ENCODE measurements at regions not wholly inside any gene's neighbourhood (a gene's known extent, or its start where the extent isn't known, plus 50 kb on each side); places are given as distances from the start of the nearest gene placed in this dataset.

GRCh38 chr7:47100148-47100816 lies 481.6 kb downstream of the TNS3 start:
- DNase-seq (ENCODE audit: low spot score): no peak
- TF ChIP-seq, protein P1, sequence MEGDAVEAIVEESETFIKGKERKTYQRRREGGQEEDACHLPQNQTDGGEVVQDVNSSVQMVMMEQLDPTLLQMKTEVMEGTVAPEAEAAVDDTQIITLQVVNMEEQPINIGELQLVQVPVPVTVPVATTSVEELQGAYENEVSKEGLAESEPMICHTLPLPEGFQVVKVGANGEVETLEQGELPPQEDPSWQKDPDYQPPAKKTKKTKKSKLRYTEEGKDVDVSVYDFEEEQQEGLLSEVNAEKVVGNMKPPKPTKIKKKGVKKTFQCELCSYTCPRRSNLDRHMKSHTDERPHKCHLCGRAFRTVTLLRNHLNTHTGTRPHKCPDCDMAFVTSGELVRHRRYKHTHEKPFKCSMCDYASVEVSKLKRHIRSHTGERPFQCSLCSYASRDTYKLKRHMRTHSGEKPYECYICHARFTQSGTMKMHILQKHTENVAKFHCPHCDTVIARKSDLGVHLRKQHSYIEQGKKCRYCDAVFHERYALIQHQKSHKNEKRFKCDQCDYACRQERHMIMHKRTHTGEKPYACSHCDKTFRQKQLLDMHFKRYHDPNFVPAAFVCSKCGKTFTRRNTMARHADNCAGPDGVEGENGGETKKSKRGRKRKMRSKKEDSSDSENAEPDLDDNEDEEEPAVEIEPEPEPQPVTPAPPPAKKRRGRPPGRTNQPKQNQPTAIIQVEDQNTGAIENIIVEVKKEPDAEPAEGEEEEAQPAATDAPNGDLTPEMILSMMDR (IDR thresholded peaks at IDR 0.05): no peak
- TF ChIP-seq POLR2AphosphoS5 (IDR thresholded peaks at IDR 0.05): no peak
- no peak for TF ChIP-seq POLR2A (IDR thresholded peaks at IDR 0.05)
- Histone ChIP-seq H3K27me3 (replicated peaks; ENCODE audit: insufficient read depth) (no peaks in the 10 kb centered on the region), H3K36me3 (no peaks in the 10 kb centered on the region), H3K9me3 (no peaks in the 10 kb centered on the region), H3K4me3 (no peak overlapping the region), H3K4me1 (replicated peaks) (no peaks in the 10 kb centered on the region), H3K27ac (no peak overlapping the region)
- intact Hi-C loops (cut with DNase I): no loop called here
- 70% methylated on average over 5 of the region's 5 CpGs for WGBS

- Histone ChIP-seq H3K36me3 (no peaks in the 10 kb centered on the region), H3K9me3 (no peaks in the 10 kb centered on the region), H3K4me3 (no peak overlapping the region), H3K27me3 (replicated peaks; ENCODE audit: insufficient read depth) (no peaks in the 10 kb centered on the region), H3K4me1 (replicated peaks) (no peaks in the 10 kb centered on the region), H3K27ac (no peak overlapping the region)
- DNase-seq (ENCODE audit: low spot score): no peak
- 91% methylated on average over 2 of the region's 2 CpGs for WGBS
- no peak for TF ChIP-seq POLR2A (IDR thresholded peaks at IDR 0.05)
- no peak for TF ChIP-seq POLR2AphosphoS5 (IDR thresholded peaks at IDR 0.05)
- TF ChIP-seq, protein P1 (IDR thresholded peaks at IDR 0.05): no peak
- intact Hi-C loops (cut with DNase I): no loop called here
Measured at GRCh38 chr7:47097431-47097830, 484.5 kb downstream of the TNS3 start.

DNA sequence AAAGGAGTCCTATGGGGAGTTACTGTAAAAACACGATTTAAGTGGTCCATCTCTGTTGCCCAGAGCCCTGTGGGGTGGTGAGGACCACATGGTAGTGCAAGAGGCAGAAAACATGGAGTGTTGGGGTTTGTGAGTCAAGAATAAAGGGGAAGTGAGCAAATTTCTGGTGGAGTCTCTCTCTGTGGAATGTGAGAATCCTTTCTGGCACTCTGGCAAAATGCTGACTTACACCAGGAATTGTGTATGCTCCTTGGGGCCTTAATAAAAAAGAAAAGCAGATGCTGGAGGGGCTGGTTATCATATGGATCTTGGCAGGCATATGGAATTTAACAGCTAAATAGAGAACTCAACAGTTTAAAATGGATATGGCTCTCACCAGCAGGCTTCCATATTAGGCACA lies 486.0 kb downstream of the TNS3 start:
- no peak overlapping the region for H3K4me3 ChIP-seq
- no peaks in the 10 kb centered on the region for H3K36me3 ChIP-seq
- WGBS: 90% methylated on average over 1 of the region's 1 CpG
- H3K27ac ChIP-seq: no peak overlapping the region
- H3K9me3 ChIP-seq: no peaks in the 10 kb centered on the region
- no peaks in the 10 kb centered on the region for H3K27me3 ChIP-seq (replicated peaks; ENCODE audit: insufficient read depth)
- no peak for TF ChIP-seq POLR2A (IDR thresholded peaks at IDR 0.05)
- TF ChIP-seq, protein P1 (IDR thresholded peaks at IDR 0.05): no peak
- TF ChIP-seq POLR2AphosphoS5 (IDR thresholded peaks at IDR 0.05): no peak
- DNase-seq (ENCODE audit: low spot score): no peak
- no peaks in the 10 kb centered on the region for H3K4me1 ChIP-seq (replicated peaks)
- intact Hi-C loops (cut with DNase I): no loop called here

DNA sequence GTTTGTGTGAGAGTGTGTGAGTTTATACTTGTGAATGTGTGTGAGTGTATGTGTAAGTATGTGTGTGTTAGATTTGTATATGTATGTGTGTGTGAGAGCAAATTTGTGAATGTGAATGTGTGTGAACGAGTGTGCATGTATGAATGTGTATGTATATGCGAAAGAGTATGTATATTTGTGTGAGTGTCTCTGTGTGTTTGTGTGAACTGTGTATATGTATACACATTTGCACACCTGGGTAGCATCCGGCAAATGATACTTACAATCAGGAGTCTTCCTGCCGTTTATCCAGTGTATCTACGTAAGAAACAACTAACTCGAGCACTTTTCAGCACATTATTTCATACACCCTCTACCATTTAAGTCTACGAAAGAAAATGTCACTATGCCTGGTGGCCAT lies 487.4 kb downstream of the TNS3 start:
- no peak overlapping the region for H3K27ac ChIP-seq
- H3K4me1 ChIP-seq (replicated peaks): no peaks in the 10 kb centered on the region
- H3K36me3 ChIP-seq: no peaks in the 10 kb centered on the region
- no peaks in the 10 kb centered on the region for H3K9me3 ChIP-seq
- intact Hi-C loops (cut with DNase I): loop anchor here (5.0 kb wide), 2 partner anchors 88 to 158 kb away; no protein-coding TSS in a partner anchor
- H3K27me3 ChIP-seq (replicated peaks; ENCODE audit: insufficient read depth): no peaks in the 10 kb centered on the region
- DNase-seq (ENCODE audit: low spot score): no peak
- TF ChIP-seq POLR2AphosphoS5 (IDR thresholded peaks at IDR 0.05) (no peak), POLR2A (IDR thresholded peaks at IDR 0.05) (no peak)
- TF ChIP-seq, protein P1 (IDR thresholded peaks at IDR 0.05): no peak
- WGBS: 91% methylated on average over 7 of the region's 7 CpGs
- H3K4me3 ChIP-seq: no peak overlapping the region
